ENCODE measurements at regions not wholly inside any gene's neighbourhood (a gene's known extent, or its start where the extent isn't known, plus 50 kb on each side); places are given as distances from the start of the nearest gene placed in this dataset.

GRCh38 chr16:79943736-79944135 lies 343.2 kb upstream of the MAF start:
- TF ChIP-seq POLR2AphosphoS5 (IDR thresholded peaks at IDR 0.05) (no peak), CTCF (IDR thresholded peaks at IDR 0.05) (no peak), POLR2A (IDR thresholded peaks at IDR 0.05) (no peak)
